HK-2 (cell line): ENCODE measurements at regions not wholly inside any gene's neighbourhood (a gene's known extent, or its start where the extent isn't known, plus 50 kb on each side); places are given as distances from the start of the nearest gene placed in this dataset.

Experiments used
- DNase-seq: peaks from one replicate; pipeline ENCODE4 v3.0.0-alpha.2; 2018; ENCODE audit not compliant: unreplicated experiment

GRCh38 chr6:21808551-21809242 lies 215.1 kb downstream of the SOX4 start:
- DNase-seq, result no peak

GRCh38 chr6:21811484-21811883 lies 217.9 kb downstream of the SOX4 start:
- no peak for DNase-seq

- DNase-seq, result no peak
Observed at GRCh38 chr6:21816231-21816630, 222.7 kb downstream of the SOX4 start.

GRCh38 chr6:21820442-21820841 lies 226.9 kb downstream of the SOX4 start:
- DNase-seq, result no peak

- DNase-seq, result no peak
Observed at GRCh38 chr6:21823371-21823770, 229.8 kb downstream of the SOX4 start.

- DNase-seq, result no peak
Observed at GRCh38 chr6:21824431-21825177, 231.1 kb downstream of the SOX4 start.

GRCh38 chr6:21826023-21826422 lies 232.5 kb downstream of the SOX4 start:
- DNase-seq, result peak; percentile 63

GRCh38 chr6:21826904-21827303 lies 233.4 kb downstream of the SOX4 start:
- no peak for DNase-seq

GRCh38 chr6:21827425-21828202 lies 234.1 kb downstream of the SOX4 start:
- DNase-seq, result no peak

- no peak for DNase-seq
Observed at GRCh38 chr6:21828704-21829103, 235.2 kb downstream of the SOX4 start.

GRCh38 chr6:21829126-21829525 lies 235.6 kb downstream of the SOX4 start:
- DNase-seq, result no peak

GRCh38 chr6:21831521-21832291 lies 238.2 kb downstream of the SOX4 start:
- DNase-seq, result peak; percentile 57

GRCh38 chr6:21836277-21836676 lies 242.7 kb downstream of the SOX4 start:
- DNase-seq, result no peak

GRCh38 chr6:21836772-21837425 lies 243.3 kb downstream of the SOX4 start:
- DNase-seq, result no peak

- no peak for DNase-seq
Observed at GRCh38 chr6:21840428-21840827, 246.9 kb downstream of the SOX4 start.

GRCh38 chr6:21842875-21843645 lies 249.5 kb downstream of the SOX4 start:
- DNase-seq, result no peak

- no peak for DNase-seq
Observed at GRCh38 chr6:21844120-21844917, 250.8 kb downstream of the SOX4 start.

GRCh38 chr6:21845018-21845417 lies 251.5 kb downstream of the SOX4 start:
- DNase-seq, result no peak

GRCh38 chr6:21845439-21846140 lies 252.0 kb downstream of the SOX4 start:
- DNase-seq, result no peak
